ENCODE measurements at regions not wholly inside any gene's neighbourhood (a gene's known extent, or its start where the extent isn't known, plus 50 kb on each side); places are given as distances from the start of the nearest gene placed in this dataset.

- TF ChIP-seq GATA3 (IDR thresholded peaks at IDR 0.05; ENCODE audit: low read depth, low read length): no peak
- TF ChIP-seq GATA2 (IDR thresholded peaks at IDR 0.05; ENCODE audit: low read depth, low read length): no peak
These were observed 150.7 kb upstream of the P2RY1 start for GRCh38 chr3:152684279-152684678.

- no peak for TF ChIP-seq GATA2 (IDR thresholded peaks at IDR 0.05; ENCODE audit: low read depth, low read length)
- TF ChIP-seq GATA3 (IDR thresholded peaks at IDR 0.05; ENCODE audit: low read depth, low read length): no peak
These were observed 146.6 kb upstream of the P2RY1 start for GRCh38 chr3:152688313-152688712.

DNA sequence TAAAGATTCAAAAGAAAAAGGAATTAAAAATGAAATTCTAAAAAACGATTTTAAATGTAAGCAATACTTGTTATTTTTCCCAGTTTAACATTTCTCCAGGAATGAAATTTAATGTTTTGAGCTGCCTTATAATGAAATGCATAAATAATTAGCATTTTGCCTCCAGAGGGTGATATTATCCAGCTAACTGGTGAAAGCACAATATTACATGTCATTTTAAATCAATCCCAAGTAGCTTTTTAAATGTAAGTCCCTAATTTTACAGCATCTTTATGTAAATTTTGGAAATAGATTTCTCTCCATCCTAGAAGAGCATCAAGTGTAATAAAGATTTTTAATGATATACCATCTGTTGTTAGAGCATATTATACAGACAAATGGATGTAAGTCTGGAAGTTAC, 139.1 kb upstream of the P2RY1 start:
- no peak for TF ChIP-seq GATA3 (IDR thresholded peaks at IDR 0.05; ENCODE audit: low read depth, low read length)
- no peak for TF ChIP-seq GATA2 (IDR thresholded peaks at IDR 0.05; ENCODE audit: low read depth, low read length)

GRCh38 chr3:152696962-152697361, 138.0 kb upstream of the P2RY1 start:
- TF ChIP-seq GATA2 (IDR thresholded peaks at IDR 0.05; ENCODE audit: low read depth, low read length) (no peak), GATA3 (IDR thresholded peaks at IDR 0.05; ENCODE audit: low read depth, low read length) (no peak)

- no peak for TF ChIP-seq GATA2 (IDR thresholded peaks at IDR 0.05; ENCODE audit: low read depth, low read length)
- no peak for TF ChIP-seq GATA3 (IDR thresholded peaks at IDR 0.05; ENCODE audit: low read depth, low read length)
These were observed 131.6 kb upstream of the P2RY1 start for GRCh38 chr3:152703245-152703890.

GRCh38 chr3:152706991-152707713, 127.8 kb upstream of the P2RY1 start:
- TF ChIP-seq GATA3 (IDR thresholded peaks at IDR 0.05; ENCODE audit: low read depth, low read length) (peak; percentile 84), GATA2 (IDR thresholded peaks at IDR 0.05; ENCODE audit: low read depth, low read length) (peak; percentile 87)

DNA sequence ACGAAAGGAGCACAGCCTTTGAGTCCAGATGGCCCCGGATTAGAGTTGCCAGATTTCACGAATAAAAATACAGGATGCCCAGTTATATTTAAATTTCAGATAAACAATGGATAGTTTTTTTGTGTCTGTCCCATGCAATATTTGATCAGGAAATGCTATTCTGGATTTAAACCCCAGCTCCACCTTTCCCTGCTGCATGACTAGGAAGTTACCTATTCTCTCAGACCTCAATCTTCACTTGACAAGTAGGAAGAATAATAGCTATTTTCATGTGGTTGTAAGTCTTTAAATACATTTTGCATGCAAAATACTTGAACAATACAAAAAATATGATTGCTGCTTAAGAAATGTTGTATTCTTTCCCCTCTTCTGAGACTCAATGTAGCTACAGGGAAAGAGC, 125.3 kb upstream of the P2RY1 start:
- no peak for TF ChIP-seq GATA2 (IDR thresholded peaks at IDR 0.05; ENCODE audit: low read depth, low read length)
- TF ChIP-seq GATA3 (IDR thresholded peaks at IDR 0.05; ENCODE audit: low read depth, low read length): no peak

DNA sequence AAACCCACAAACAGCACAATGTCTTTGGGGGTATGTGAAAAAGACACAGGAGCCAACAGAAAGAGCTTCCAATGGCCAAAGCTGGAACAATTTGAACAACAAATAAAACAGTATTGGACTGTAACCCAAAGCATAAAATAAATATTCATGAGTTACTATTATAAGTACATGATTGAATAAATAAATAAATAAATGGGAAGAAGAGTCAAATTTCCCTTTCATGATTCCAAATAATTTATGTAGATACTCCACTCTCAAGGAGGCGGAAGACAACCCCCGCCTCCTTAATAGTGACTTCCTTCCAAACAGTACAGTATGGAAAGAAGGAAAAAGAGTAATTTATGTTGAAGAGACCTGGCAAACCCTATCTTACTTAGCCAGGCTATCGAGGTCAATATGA, 124.4 kb upstream of the P2RY1 start:
- no peak for TF ChIP-seq GATA2 (IDR thresholded peaks at IDR 0.05; ENCODE audit: low read depth, low read length)
- TF ChIP-seq GATA3 (IDR thresholded peaks at IDR 0.05; ENCODE audit: low read depth, low read length): no peak

GRCh38 chr3:152713989-152714388, 120.9 kb upstream of the P2RY1 start:
- TF ChIP-seq GATA3 (IDR thresholded peaks at IDR 0.05; ENCODE audit: low read depth, low read length) (no peak), GATA2 (IDR thresholded peaks at IDR 0.05; ENCODE audit: low read depth, low read length) (no peak)

GRCh38 chr3:152714507-152714906, 120.4 kb upstream of the P2RY1 start:
- TF ChIP-seq GATA2 (IDR thresholded peaks at IDR 0.05; ENCODE audit: low read depth, low read length) (no peak), GATA3 (IDR thresholded peaks at IDR 0.05; ENCODE audit: low read depth, low read length) (no peak)

DNA sequence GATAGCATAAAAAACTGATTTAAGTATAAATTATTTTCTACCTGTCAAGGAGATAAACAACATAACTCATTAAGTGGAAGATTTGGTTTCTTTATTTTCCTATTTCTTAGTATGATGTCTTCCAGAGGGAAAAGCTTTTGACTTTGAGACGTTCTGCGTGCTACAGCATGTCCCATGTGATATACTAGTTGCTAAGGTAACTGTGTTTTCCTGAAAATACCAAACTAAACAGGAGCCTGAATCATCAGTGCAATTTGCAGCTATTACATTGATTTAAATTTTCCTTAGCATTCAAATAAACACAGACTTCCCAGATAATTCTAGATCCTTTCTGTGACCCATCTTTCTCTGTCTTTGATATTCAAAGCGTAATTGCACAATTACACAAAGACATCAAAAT, 117.7 kb upstream of the P2RY1 start:
- no peak for TF ChIP-seq GATA2 (IDR thresholded peaks at IDR 0.05; ENCODE audit: low read depth, low read length)
- TF ChIP-seq GATA3 (IDR thresholded peaks at IDR 0.05; ENCODE audit: low read depth, low read length): no peak

GRCh38 chr3:152718810-152719209, 116.1 kb upstream of the P2RY1 start:
- TF ChIP-seq GATA3 (IDR thresholded peaks at IDR 0.05; ENCODE audit: low read depth, low read length) (no peak), GATA2 (IDR thresholded peaks at IDR 0.05; ENCODE audit: low read depth, low read length) (no peak)

DNA sequence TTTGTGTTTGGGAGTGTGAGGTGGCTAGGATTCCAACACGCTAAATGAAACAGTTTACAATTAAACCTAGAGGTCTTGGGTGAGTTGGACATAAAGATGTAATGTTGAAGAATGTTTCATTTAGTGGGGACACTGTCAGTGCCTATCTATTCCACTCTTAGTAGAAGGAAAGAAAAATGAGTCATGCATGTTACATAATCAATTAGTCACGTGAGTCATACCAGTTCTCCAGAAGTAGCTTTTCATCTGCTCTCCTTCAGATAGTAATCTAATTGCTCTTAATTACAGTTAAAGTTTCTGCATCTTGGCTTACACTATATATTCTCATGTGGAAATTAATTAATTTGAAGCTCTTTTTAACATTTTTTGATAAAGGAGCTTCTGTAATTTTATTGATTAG, 115.7 kb upstream of the P2RY1 start:
- TF ChIP-seq GATA3 (IDR thresholded peaks at IDR 0.05; ENCODE audit: low read depth, low read length) (no peak), GATA2 (IDR thresholded peaks at IDR 0.05; ENCODE audit: low read depth, low read length) (no peak)

DNA sequence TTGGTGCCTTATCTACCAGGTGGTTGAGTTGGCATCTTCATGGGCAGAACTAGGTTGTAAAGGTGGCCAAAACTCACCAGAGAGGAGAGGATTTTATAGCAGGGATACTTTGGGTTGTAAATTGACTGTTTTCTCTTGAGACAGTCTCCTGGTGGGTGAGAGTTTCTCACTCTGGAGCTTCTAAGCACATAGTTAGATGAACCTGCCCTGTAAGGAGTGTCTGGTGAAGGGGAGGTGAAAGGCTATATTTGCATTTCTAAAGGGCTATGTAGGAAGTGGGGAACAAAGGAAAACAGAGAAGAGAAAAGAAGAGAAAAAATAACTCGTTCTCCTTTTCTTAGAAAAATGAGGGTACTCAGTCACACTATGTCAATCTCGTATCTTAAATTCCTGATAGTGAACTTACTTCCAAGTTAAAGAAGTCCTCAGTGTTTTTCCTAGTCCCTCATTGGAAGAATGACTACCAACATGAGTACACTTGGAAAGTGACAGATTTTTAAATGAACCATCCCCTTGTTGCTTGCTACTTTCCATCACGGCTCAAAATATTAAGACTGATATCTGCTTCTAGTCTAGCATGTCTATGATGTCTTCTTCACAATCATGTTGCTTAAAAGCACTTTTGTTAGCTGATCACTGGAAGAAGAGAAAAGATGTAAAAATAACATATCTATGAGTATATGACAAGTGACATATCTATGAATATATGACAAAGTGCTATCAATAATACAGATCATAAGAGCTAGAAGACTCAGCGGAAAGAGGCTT, 113.8 kb upstream of the P2RY1 start:
- TF ChIP-seq GATA2 (IDR thresholded peaks at IDR 0.05; ENCODE audit: low read depth, low read length) (no peak), GATA3 (IDR thresholded peaks at IDR 0.05; ENCODE audit: low read depth, low read length) (no peak)

- TF ChIP-seq GATA3 (IDR thresholded peaks at IDR 0.05; ENCODE audit: low read depth, low read length): no peak
- no peak for TF ChIP-seq GATA2 (IDR thresholded peaks at IDR 0.05; ENCODE audit: low read depth, low read length)
These were observed 110.7 kb upstream of the P2RY1 start for GRCh38 chr3:152724270-152724669.

All from SH-SY5Y (cell line).